Gastroesophageal sphincter (tissue), 4 donors: ENCODE measurements at regions not wholly inside any gene's neighbourhood (a gene's known extent, or its start where the extent isn't known, plus 50 kb on each side); places are given as distances from the start of the nearest gene placed in this dataset.
A peak's percentile ranks its signal among the peaks of the same experiment; 100 is the strongest.

Experiments used
- ATAC-seq: fragments of 150-250 bp; one replicate; pipeline ENCODE4 v1.9.1; 2016; ENCODE audit warnings: mild to moderate bottlenecking, moderate library complexity
- H3K27ac ChIP-seq, 4 donors: fragments of 200-600 bp; sonication (generic) in 3 of 4; 1 replicate in 3 of 4; 2 replicates in 1 of 4; pipeline ENCODE4 v1.5.1; 2016 to 2019
- H3K27me3 ChIP-seq: fragments of 200-600 bp; sonication (generic); one replicate; pipeline ENCODE4 v1.5.1; 2019
- H3K36me3 ChIP-seq, 2 donors: fragments of 200-600 bp; sonication (generic); one replicate each; pipeline ENCODE4 v1.5.1; 2019; ENCODE audit warnings: control low read depth in 1 of 2
- H3K4me1 ChIP-seq, 3 donors: fragments of 200-600 bp; sonication (generic); 1 replicate in 2 of 3; 2 replicates in 1 of 3; pipeline ENCODE4 v1.5.1; 2016 to 2019; ENCODE audit warnings: control low read depth in 2 of 3
- H3K4me3 ChIP-seq, 2 donors: fragments of 200-600 bp; sonication (generic); one replicate each; pipeline ENCODE4 v1.5.1; 2019; ENCODE audit warnings: mild to moderate bottlenecking in 1 of 2, moderate library complexity in 1 of 2
- H3K9me3 ChIP-seq, 3 donors: fragments of 200-600 bp; sonication (generic); one replicate each; pipeline ENCODE4 v1.5.1; 2017 to 2019; ENCODE audit warnings: control low read depth in 2 of 3
- CTCF ChIP-seq, 4 experiments: fragments of 200-600 bp in 2 of 4; fragments of 450-650 bp in 2 of 4; sonication (generic) in 1 of 4; IDR thresholded peaks; one replicate each; pipeline ENCODE4 v1.5.1; 2017 to 2019; ENCODE audit warnings: antibody characterized with exemption in 4 of 4, mild to moderate bottlenecking in 2 of 4, moderate library complexity in 2 of 4
- EP300 ChIP-seq: sonication (generic); formaldehyde crosslinking; IDR thresholded peaks from one replicate; pipeline ENCODE4 v1.6.1; 2017; ENCODE audit warnings: antibody characterized with exemption, mild to moderate bottlenecking
- POLR2A ChIP-seq, 2 donors: fragments of 450-650 bp; IDR thresholded peaks; one replicate each; pipeline ENCODE4 v1.6.1; 2017; ENCODE audit warnings: antibody characterized with exemption in 2 of 2, mild to moderate bottlenecking in 2 of 2, moderate library complexity in 1 of 2
- POLR2AphosphoS5 ChIP-seq: sonication (generic); formaldehyde crosslinking; IDR thresholded peaks from one replicate; pipeline ENCODE4 v1.6.1; 2017; ENCODE audit warnings: antibody characterized with exemption
- WGBS, 2 donors: methylation state at CpG; one replicate each; pipeline ENCODE4 v1.1.5; 2018; ENCODE audit warnings: low coverage in 1 of 2; 5-methylcytosine and 5-hydroxymethylcytosine counted together

- WGBS, 2 donors = 85 to 100% methylated on average over 1 to 2 of the region's 2 CpGs
- Histone ChIP-seq H3K36me3 (no peaks in the 10 kb centered on the region), H3K9me3 (peaks cover 0 to 3% (median 0%) of the 10 kb centered on the region in 3 donors), H3K27ac (no peak overlapping the region), H3K4me1 (no peaks in the 10 kb centered on the region), H3K27me3 (no peaks in the 10 kb centered on the region), H3K4me3 (no peak overlapping the region)
- TF ChIP-seq POLR2A (IDR thresholded peaks at IDR 0.05) (no peak), POLR2AphosphoS5 (no peak), EP300 (no peak), CTCF (IDR thresholded peaks at IDR 0.05) (no peak)
- ATAC-seq = no peak
Observed at GRCh38 chr15:68507447-68507846, 71.3 kb upstream of the CORO2B start.

GRCh38 chr15:68508485-68509189 is 70.2 kb upstream of the CORO2B start:
- no peak overlapping the region for H3K4me3 ChIP-seq
- no peaks in the 10 kb centered on the region for H3K4me1 ChIP-seq
- H3K9me3 ChIP-seq = peaks cover 0 to 3% (median 0%) of the 10 kb centered on the region in 3 donors
- ATAC-seq = no peak
- H3K36me3 ChIP-seq = no peaks in the 10 kb centered on the region
- 90 to 100% methylated on average over 1 to 4 of the region's 12 CpGs for WGBS, 2 donors
- H3K27ac ChIP-seq = no peak overlapping the region
- H3K27me3 ChIP-seq = no peaks in the 10 kb centered on the region
- TF ChIP-seq CTCF (IDR thresholded peaks at IDR 0.05) (no peak), POLR2AphosphoS5 (no peak), POLR2A (IDR thresholded peaks at IDR 0.05) (no peak), EP300 (no peak)

GRCh38 chr15:68510558-68510957 is 68.2 kb upstream of the CORO2B start:
- WGBS, 2 donors = 55 to 61% methylated on average over 2 of the region's 2 CpGs
- no peak overlapping the region for H3K4me3 ChIP-seq
- no peak overlapping the region for H3K27ac ChIP-seq
- ATAC-seq = no peak
- H3K9me3 ChIP-seq = peaks cover 0 to 3% (median 0%) of the 10 kb centered on the region in 3 donors
- no peaks in the 10 kb centered on the region for H3K36me3 ChIP-seq
- H3K27me3 ChIP-seq = no peaks in the 10 kb centered on the region
- no peaks in the 10 kb centered on the region for H3K4me1 ChIP-seq
- TF ChIP-seq CTCF (IDR thresholded peaks at IDR 0.05) = no peak
- TF ChIP-seq POLR2A (IDR thresholded peaks at IDR 0.05) = no peak
- no peak for TF ChIP-seq POLR2AphosphoS5
- TF ChIP-seq EP300 = no peak

GRCh38 chr15:68511073-68511991 is 67.5 kb upstream of the CORO2B start:
- H3K36me3 ChIP-seq = no peaks in the 10 kb centered on the region
- 70 to 72% methylated on average over 8 to 12 of the region's 12 CpGs for WGBS, 2 donors
- H3K27me3 ChIP-seq = no peaks in the 10 kb centered on the region
- ATAC-seq = peak; percentile 51
- H3K4me1 ChIP-seq = peaks cover 0 to 2% (median 0%) of the 10 kb centered on the region in 3 donors
- no peak overlapping the region for H3K4me3 ChIP-seq
- no peaks in the 10 kb centered on the region for H3K9me3 ChIP-seq
- no peak overlapping the region for H3K27ac ChIP-seq
- no peak for TF ChIP-seq POLR2A (IDR thresholded peaks at IDR 0.05)
- TF ChIP-seq EP300 = no peak
- no peak for TF ChIP-seq CTCF (IDR thresholded peaks at IDR 0.05)
- no peak for TF ChIP-seq POLR2AphosphoS5
